ENCODE measurements at regions not wholly inside any gene's neighbourhood (a gene's known extent, or its start where the extent isn't known, plus 50 kb on each side); places are given as distances from the start of the nearest gene placed in this dataset.

DNA sequence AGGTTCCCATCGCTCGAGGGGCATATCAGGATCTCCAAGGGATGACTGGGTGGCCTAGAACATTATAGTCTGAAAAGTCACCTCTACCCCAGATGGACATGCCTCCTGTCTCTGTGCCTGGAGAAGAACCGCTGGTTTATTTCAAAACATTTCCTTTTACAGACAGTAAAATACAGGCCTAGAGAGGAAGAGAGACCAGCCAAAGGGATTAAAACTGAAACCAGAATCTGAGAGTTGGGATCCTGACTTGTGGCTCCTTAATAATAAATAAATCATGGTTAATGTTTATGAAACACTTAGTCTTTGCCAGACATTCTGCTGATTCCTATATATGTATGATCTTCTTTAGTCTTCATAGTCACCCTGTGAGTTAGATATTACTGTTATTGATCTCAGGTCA, 153.7 kb downstream of the DDX1 start:
- no peak for TF ChIP-seq POLR2AphosphoS5 (IDR thresholded peaks at IDR 0.05; ENCODE audit: low read depth, low read length)
- TF ChIP-seq POLR2A (IDR thresholded peaks at IDR 0.05; ENCODE audit: low read depth, low read length): no peak
- TF ChIP-seq TAF1 (IDR thresholded peaks at IDR 0.05; ENCODE audit: borderline replicate concordance, low read depth, low read length): no peak

Measured in GM12892 (cell line).